ENCODE measurements at regions not wholly inside any gene's neighbourhood (a gene's known extent, or its start where the extent isn't known, plus 50 kb on each side); places are given as distances from the start of the nearest gene placed in this dataset.

- Histone ChIP-seq H3K36me3 (ENCODE audit: control insufficient read depth in 3 of 3, insufficient read depth in 2 of 3, low read depth in 1 of 3, low read length in 3 of 3) (no peaks in the 10 kb centered on the region), H3K4me3 (ENCODE audit: low read depth in 1 of 3, low read length in 3 of 3) (no peak overlapping the region), H3K9me3 (ENCODE audit: control insufficient read depth in 2 of 2, insufficient read depth in 1 of 2, low read depth in 1 of 2, low read length in 1 of 2) (no peaks in the 10 kb centered on the region), H3K27me3 (ENCODE audit: control insufficient read depth in 3 of 3, insufficient read depth in 3 of 3, low read length in 3 of 3) (no peaks in the 10 kb centered on the region), H3K4me1 (ENCODE audit: control insufficient read depth in 3 of 3, insufficient read depth in 2 of 3, low read depth in 1 of 3, low read length in 2 of 3) (no peaks in the 10 kb centered on the region), H3K27ac (ENCODE audit: low read depth in 1 of 3, low read length in 2 of 3) (no peak overlapping the region)
- DNase-seq, result no peak
- no peak for FAIRE-seq
- WGBS, 3 donors, result 56 to 83% (median 71%) methylated on average over 3 of the region's 3 CpGs
Observed at GRCh38 chr2:13109516-13109915, 392.8 kb downstream of the TRIB2 start.

- no peaks in the 10 kb centered on the region for H3K9me3 ChIP-seq (ENCODE audit: control insufficient read depth in 2 of 2, insufficient read depth in 1 of 2, low read depth in 1 of 2, low read length in 1 of 2)
- DNase-seq, result no peak
- H3K27me3 ChIP-seq (ENCODE audit: control insufficient read depth in 3 of 3, insufficient read depth in 3 of 3, low read length in 3 of 3), result no peaks in the 10 kb centered on the region
- H3K27ac ChIP-seq (ENCODE audit: low read depth in 1 of 3, low read length in 2 of 3), result no peak overlapping the region
- WGBS, 3 donors, result 47 to 62% (median 49%) methylated on average over 3 of the region's 3 CpGs
- H3K4me3 ChIP-seq (ENCODE audit: low read depth in 1 of 3, low read length in 3 of 3), result no peak overlapping the region
- H3K36me3 ChIP-seq (ENCODE audit: control insufficient read depth in 3 of 3, insufficient read depth in 2 of 3, low read depth in 1 of 3, low read length in 3 of 3), result no peaks in the 10 kb centered on the region
- no peak for FAIRE-seq
- no peaks in the 10 kb centered on the region for H3K4me1 ChIP-seq (ENCODE audit: control insufficient read depth in 3 of 3, insufficient read depth in 2 of 3, low read depth in 1 of 3, low read length in 2 of 3)
Observed at GRCh38 chr2:13110825-13111224, 394.1 kb downstream of the TRIB2 start.

- DNase-seq, result peak in 1 of 2 donors; percentile 1
- WGBS, 3 donors, result 31 to 58% (median 46%) methylated on average over 4 of the region's 4 CpGs
Observed at GRCh38 chr2:13113002-13113401, 396.3 kb downstream of the TRIB2 start.

GRCh38 chr2:13114391-13114790, 397.7 kb downstream of the TRIB2 start:
- FAIRE-seq, result no peak
- H3K36me3 ChIP-seq (ENCODE audit: control insufficient read depth in 3 of 3, insufficient read depth in 2 of 3, low read depth in 1 of 3, low read length in 3 of 3), result no peaks in the 10 kb centered on the region
- peak; percentile 2 to 29 for DNase-seq
- 8 to 20% (median 12%) methylated on average over 1 of the region's 1 CpG for WGBS, 3 donors
- H3K4me1 ChIP-seq (ENCODE audit: control insufficient read depth in 3 of 3, insufficient read depth in 2 of 3, low read depth in 1 of 3, low read length in 2 of 3), result no peaks in the 10 kb centered on the region
- no peaks in the 10 kb centered on the region for H3K27me3 ChIP-seq (ENCODE audit: control insufficient read depth in 3 of 3, insufficient read depth in 3 of 3, low read length in 3 of 3)
- no peaks in the 10 kb centered on the region for H3K9me3 ChIP-seq (ENCODE audit: control insufficient read depth in 2 of 2, insufficient read depth in 1 of 2, low read depth in 1 of 2, low read length in 1 of 2)
- H3K4me3 ChIP-seq (ENCODE audit: low read depth in 1 of 3, low read length in 3 of 3), result no peak overlapping the region
- no peak overlapping the region for H3K27ac ChIP-seq (ENCODE audit: low read depth in 1 of 3, low read length in 2 of 3)

More at GRCh38 chr2:13113002-13113401, 396.3 kb downstream of the TRIB2 start:
- no peaks in the 10 kb centered on the region for H3K36me3 ChIP-seq (ENCODE audit: control insufficient read depth in 3 of 3, insufficient read depth in 2 of 3, low read depth in 1 of 3, low read length in 3 of 3)
- H3K4me3 ChIP-seq (ENCODE audit: low read depth in 1 of 3, low read length in 3 of 3), result no peak overlapping the region
- H3K9me3 ChIP-seq (ENCODE audit: control insufficient read depth in 2 of 2, insufficient read depth in 1 of 2, low read depth in 1 of 2, low read length in 1 of 2), result no peaks in the 10 kb centered on the region
- FAIRE-seq, result no peak
- no peaks in the 10 kb centered on the region for H3K27me3 ChIP-seq (ENCODE audit: control insufficient read depth in 3 of 3, insufficient read depth in 3 of 3, low read length in 3 of 3)
- H3K27ac ChIP-seq (ENCODE audit: low read depth in 1 of 3, low read length in 2 of 3), result no peak overlapping the region
- H3K4me1 ChIP-seq (ENCODE audit: control insufficient read depth in 3 of 3, insufficient read depth in 2 of 3, low read depth in 1 of 3, low read length in 2 of 3), result no peaks in the 10 kb centered on the region

- H3K27ac ChIP-seq (ENCODE audit: low read depth in 1 of 3, low read length in 2 of 3), result no peak overlapping the region
- 28 to 46% (median 42%) methylated on average over 1 of the region's 1 CpG for WGBS, 3 donors
- no peak for FAIRE-seq
- no peaks in the 10 kb centered on the region for H3K27me3 ChIP-seq (ENCODE audit: control insufficient read depth in 3 of 3, insufficient read depth in 3 of 3, low read length in 3 of 3)
- H3K4me1 ChIP-seq (ENCODE audit: control insufficient read depth in 3 of 3, insufficient read depth in 2 of 3, low read depth in 1 of 3, low read length in 2 of 3), result no peaks in the 10 kb centered on the region
- no peak overlapping the region for H3K4me3 ChIP-seq (ENCODE audit: low read depth in 1 of 3, low read length in 3 of 3)
- no peak for DNase-seq
- no peaks in the 10 kb centered on the region for H3K9me3 ChIP-seq (ENCODE audit: control insufficient read depth in 2 of 2, insufficient read depth in 1 of 2, low read depth in 1 of 2, low read length in 1 of 2)
- H3K36me3 ChIP-seq (ENCODE audit: control insufficient read depth in 3 of 3, insufficient read depth in 2 of 3, low read depth in 1 of 3, low read length in 3 of 3), result no peaks in the 10 kb centered on the region
Observed at GRCh38 chr2:13115643-13116042, 398.9 kb downstream of the TRIB2 start.

DNA sequence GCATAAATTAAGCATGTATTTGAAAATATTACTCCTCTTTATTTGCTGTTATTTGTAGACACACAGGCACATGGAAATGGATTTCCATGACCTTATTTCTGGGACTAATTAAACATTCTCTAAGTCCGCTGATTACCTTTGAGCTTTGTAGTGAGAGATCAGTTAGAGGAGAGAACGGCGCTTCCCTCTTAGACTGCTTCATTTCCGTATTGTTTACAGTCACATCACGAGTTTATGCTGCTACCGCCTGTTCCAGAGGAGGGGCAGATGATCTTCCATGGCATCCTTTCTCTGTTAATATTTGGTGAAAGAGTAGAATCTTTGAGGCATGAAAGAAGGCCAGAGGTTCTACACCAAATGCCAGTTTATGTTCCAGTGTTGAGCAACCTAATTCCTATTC, 404.4 kb downstream of the TRIB2 start:
- WGBS, 3 donors, result 77 to 87% (median 85%) methylated on average over 6 of the region's 6 CpGs
- Histone ChIP-seq H3K4me1 (ENCODE audit: control insufficient read depth in 3 of 3, insufficient read depth in 2 of 3, low read depth in 1 of 3, low read length in 2 of 3) (no peaks in the 10 kb centered on the region), H3K36me3 (ENCODE audit: control insufficient read depth in 3 of 3, insufficient read depth in 2 of 3, low read depth in 1 of 3, low read length in 3 of 3) (no peaks in the 10 kb centered on the region), H3K27me3 (ENCODE audit: control insufficient read depth in 3 of 3, insufficient read depth in 3 of 3, low read length in 3 of 3) (no peaks in the 10 kb centered on the region), H3K4me3 (ENCODE audit: low read depth in 1 of 3, low read length in 3 of 3) (no peak overlapping the region), H3K9me3 (ENCODE audit: control insufficient read depth in 2 of 2, insufficient read depth in 1 of 2, low read depth in 1 of 2, low read length in 1 of 2) (peaks cover 0 to 2% of the 10 kb centered on the region in 2 donors), H3K27ac (ENCODE audit: low read depth in 1 of 3, low read length in 2 of 3) (no peak overlapping the region)
- no peak for FAIRE-seq
- DNase-seq, result no peak

DNA sequence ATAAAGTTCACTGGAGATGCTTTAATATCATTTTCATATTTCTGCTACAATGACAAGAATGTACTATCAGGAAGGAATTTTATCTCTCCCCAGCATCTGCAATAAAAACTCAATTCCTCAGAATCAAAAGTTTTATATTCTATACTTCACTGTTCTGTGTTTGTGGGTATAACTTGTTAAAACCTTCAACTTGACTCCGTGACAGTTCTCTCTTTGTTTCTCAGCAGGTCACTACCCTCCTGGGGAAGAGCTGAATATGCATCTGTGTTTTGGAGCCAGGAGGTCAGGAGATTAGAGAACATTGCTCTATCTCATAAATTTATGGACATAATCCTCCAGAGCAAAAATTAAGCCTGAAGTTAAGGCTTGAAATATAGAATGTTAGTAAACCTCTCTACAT, 411.4 kb downstream of the TRIB2 start:
- H3K4me1 ChIP-seq (ENCODE audit: control insufficient read depth in 3 of 3, insufficient read depth in 2 of 3, low read depth in 1 of 3, low read length in 2 of 3), result no peaks in the 10 kb centered on the region
- H3K27ac ChIP-seq (ENCODE audit: low read depth in 1 of 3, low read length in 2 of 3), result no peak overlapping the region
- DNase-seq (no peak), FAIRE-seq (no peak)
- H3K9me3 ChIP-seq (ENCODE audit: control insufficient read depth in 2 of 2, insufficient read depth in 1 of 2, low read depth in 1 of 2, low read length in 1 of 2), result no peaks in the 10 kb centered on the region
- 32 to 50% (median 42%) methylated on average over 1 of the region's 1 CpG for WGBS, 3 donors
- H3K36me3 ChIP-seq (ENCODE audit: control insufficient read depth in 3 of 3, insufficient read depth in 2 of 3, low read depth in 1 of 3, low read length in 3 of 3), result no peaks in the 10 kb centered on the region
- no peak overlapping the region for H3K4me3 ChIP-seq (ENCODE audit: low read depth in 1 of 3, low read length in 3 of 3)
- H3K27me3 ChIP-seq (ENCODE audit: control insufficient read depth in 3 of 3, insufficient read depth in 3 of 3, low read length in 3 of 3), result no peaks in the 10 kb centered on the region

- no peak overlapping the region for H3K4me3 ChIP-seq (ENCODE audit: low read depth in 1 of 3, low read length in 3 of 3)
- 74 to 89% (median 77%) methylated on average over 3 of the region's 3 CpGs for WGBS, 3 donors
- FAIRE-seq (no peak), DNase-seq (no peak)
- H3K27me3 ChIP-seq (ENCODE audit: control insufficient read depth in 3 of 3, insufficient read depth in 3 of 3, low read length in 3 of 3), result no peaks in the 10 kb centered on the region
- no peaks in the 10 kb centered on the region for H3K36me3 ChIP-seq (ENCODE audit: control insufficient read depth in 3 of 3, insufficient read depth in 2 of 3, low read depth in 1 of 3, low read length in 3 of 3)
- H3K27ac ChIP-seq (ENCODE audit: low read depth in 1 of 3, low read length in 2 of 3), result no peak overlapping the region
- H3K4me1 ChIP-seq (ENCODE audit: control insufficient read depth in 3 of 3, insufficient read depth in 2 of 3, low read depth in 1 of 3, low read length in 2 of 3), result no peaks in the 10 kb centered on the region
- no peaks in the 10 kb centered on the region for H3K9me3 ChIP-seq (ENCODE audit: control insufficient read depth in 2 of 2, insufficient read depth in 1 of 2, low read depth in 1 of 2, low read length in 1 of 2)
Observed at GRCh38 chr2:13135369-13135768, 418.6 kb downstream of the TRIB2 start.

DNA sequence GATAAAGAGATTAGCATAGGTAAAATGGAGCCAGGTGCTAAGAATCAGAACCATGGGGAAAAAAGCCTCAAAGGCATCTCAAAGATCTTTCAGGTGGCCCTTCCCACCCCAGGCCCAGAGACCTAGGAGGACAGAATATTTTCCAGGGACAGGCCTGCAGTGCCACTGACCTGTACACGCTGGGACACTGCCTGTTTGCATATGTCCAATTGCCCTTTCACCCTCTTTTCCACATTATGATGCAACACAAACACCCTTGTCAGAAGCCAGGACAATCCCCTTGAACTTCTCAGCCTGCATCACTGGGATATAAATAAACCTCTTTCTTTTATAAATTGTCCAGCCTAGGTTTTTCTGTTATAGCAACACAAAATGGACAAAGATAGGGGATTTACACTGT, 419.1 kb downstream of the TRIB2 start:
- WGBS, 3 donors, result 43 to 50% (median 50%) methylated on average over 1 of the region's 1 CpG
- FAIRE-seq (no peak), DNase-seq (no peak)
- no peak overlapping the region for H3K4me3 ChIP-seq (ENCODE audit: low read depth in 1 of 3, low read length in 3 of 3)
- no peaks in the 10 kb centered on the region for H3K9me3 ChIP-seq (ENCODE audit: control insufficient read depth in 2 of 2, insufficient read depth in 1 of 2, low read depth in 1 of 2, low read length in 1 of 2)
- no peak overlapping the region for H3K27ac ChIP-seq (ENCODE audit: low read depth in 1 of 3, low read length in 2 of 3)
- no peaks in the 10 kb centered on the region for H3K36me3 ChIP-seq (ENCODE audit: control insufficient read depth in 3 of 3, insufficient read depth in 2 of 3, low read depth in 1 of 3, low read length in 3 of 3)
- H3K4me1 ChIP-seq (ENCODE audit: control insufficient read depth in 3 of 3, insufficient read depth in 2 of 3, low read depth in 1 of 3, low read length in 2 of 3), result no peaks in the 10 kb centered on the region
- H3K27me3 ChIP-seq (ENCODE audit: control insufficient read depth in 3 of 3, insufficient read depth in 3 of 3, low read length in 3 of 3), result no peaks in the 10 kb centered on the region
